ENCODE measurements at regions not wholly inside any gene's neighbourhood (a gene's known extent, or its start where the extent isn't known, plus 50 kb on each side); places are given as distances from the start of the nearest gene placed in this dataset.

GRCh38 chr1:79437540-79437939 lies 431.0 kb upstream of the ADGRL4 start:
- Mint-ChIP-seq H3K9me3 (no peaks in the 10 kb centered on the region), H3K27ac (no peak overlapping the region), H3K4me3 (no peak overlapping the region), H3K27me3 (ENCODE audit: insufficient read depth) (peaks cover 2% of the 10 kb centered on the region), H3K4me1 (ENCODE audit: low read depth) (no peaks in the 10 kb centered on the region), H3K36me3 (ENCODE audit: low read depth) (no peaks in the 10 kb centered on the region)
- DNase-seq, result no peak
- TF ChIP-seq, protein P1, sequence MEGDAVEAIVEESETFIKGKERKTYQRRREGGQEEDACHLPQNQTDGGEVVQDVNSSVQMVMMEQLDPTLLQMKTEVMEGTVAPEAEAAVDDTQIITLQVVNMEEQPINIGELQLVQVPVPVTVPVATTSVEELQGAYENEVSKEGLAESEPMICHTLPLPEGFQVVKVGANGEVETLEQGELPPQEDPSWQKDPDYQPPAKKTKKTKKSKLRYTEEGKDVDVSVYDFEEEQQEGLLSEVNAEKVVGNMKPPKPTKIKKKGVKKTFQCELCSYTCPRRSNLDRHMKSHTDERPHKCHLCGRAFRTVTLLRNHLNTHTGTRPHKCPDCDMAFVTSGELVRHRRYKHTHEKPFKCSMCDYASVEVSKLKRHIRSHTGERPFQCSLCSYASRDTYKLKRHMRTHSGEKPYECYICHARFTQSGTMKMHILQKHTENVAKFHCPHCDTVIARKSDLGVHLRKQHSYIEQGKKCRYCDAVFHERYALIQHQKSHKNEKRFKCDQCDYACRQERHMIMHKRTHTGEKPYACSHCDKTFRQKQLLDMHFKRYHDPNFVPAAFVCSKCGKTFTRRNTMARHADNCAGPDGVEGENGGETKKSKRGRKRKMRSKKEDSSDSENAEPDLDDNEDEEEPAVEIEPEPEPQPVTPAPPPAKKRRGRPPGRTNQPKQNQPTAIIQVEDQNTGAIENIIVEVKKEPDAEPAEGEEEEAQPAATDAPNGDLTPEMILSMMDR (IDR thresholded peaks at IDR 0.05), result no peak

- no peak for DNase-seq
- Mint-ChIP-seq H3K36me3 (ENCODE audit: low read depth) (no peaks in the 10 kb centered on the region), H3K4me1 (ENCODE audit: low read depth) (no peaks in the 10 kb centered on the region), H3K4me3 (no peak overlapping the region), H3K27ac (no peak overlapping the region), H3K27me3 (ENCODE audit: insufficient read depth) (no peaks in the 10 kb centered on the region; the same call in 1 of the 2 replicates), H3K9me3 (no peaks in the 10 kb centered on the region)
- TF ChIP-seq, protein P1 (IDR thresholded peaks at IDR 0.05), result no peak
Measured at GRCh38 chr1:79431340-79431739, 424.8 kb upstream of the ADGRL4 start.

GRCh38 chr1:79430437-79430836 lies 423.9 kb upstream of the ADGRL4 start:
- Mint-ChIP-seq H3K27ac (no peak overlapping the region), H3K27me3 (ENCODE audit: insufficient read depth) (no peaks in the 10 kb centered on the region; the same call in 1 of the 2 replicates), H3K9me3 (no peaks in the 10 kb centered on the region)

GRCh38 chr1:79422726-79423125 lies 416.2 kb upstream of the ADGRL4 start:
- H3K27ac Mint-ChIP-seq, result no peak overlapping the region
- H3K9me3 Mint-ChIP-seq, result no peaks in the 10 kb centered on the region
- H3K4me1 Mint-ChIP-seq (ENCODE audit: low read depth), result no peaks in the 10 kb centered on the region
- H3K27me3 Mint-ChIP-seq (ENCODE audit: insufficient read depth), result no peaks in the 10 kb centered on the region
- TF ChIP-seq, protein P1 (IDR thresholded peaks at IDR 0.05), result no peak
- no peak for DNase-seq
- no peak overlapping the region for H3K4me3 Mint-ChIP-seq
- no peaks in the 10 kb centered on the region for H3K36me3 Mint-ChIP-seq (ENCODE audit: low read depth)

More at GRCh38 chr1:79430437-79430836, 423.9 kb upstream of the ADGRL4 start:
- TF ChIP-seq, protein P1 (IDR thresholded peaks at IDR 0.05), result no peak
- H3K4me1 Mint-ChIP-seq (ENCODE audit: low read depth), result no peaks in the 10 kb centered on the region
- DNase-seq, result no peak
- H3K4me3 Mint-ChIP-seq, result no peak overlapping the region
- no peaks in the 10 kb centered on the region for H3K36me3 Mint-ChIP-seq (ENCODE audit: low read depth)

DNA sequence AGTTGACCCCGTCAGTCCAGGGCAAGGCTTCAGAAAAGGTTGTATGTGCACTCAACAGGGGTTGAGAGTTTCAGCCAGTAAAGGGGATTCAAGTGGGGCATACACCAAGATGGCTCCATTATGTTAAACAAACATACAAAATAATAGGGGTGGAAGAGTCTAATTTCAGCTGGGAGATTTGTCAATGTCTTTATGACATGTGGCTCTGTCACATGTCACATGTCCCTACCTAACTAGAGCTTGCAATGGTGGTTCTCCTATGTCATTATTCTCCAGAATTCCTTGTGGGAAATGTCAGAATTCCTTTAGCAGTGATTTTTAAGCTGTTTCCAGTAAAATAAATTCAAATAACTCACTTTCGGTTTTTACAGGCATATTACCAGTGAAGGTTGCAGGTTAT lies 392.0 kb upstream of the ADGRL4 start:
- no peak overlapping the region for H3K27ac Mint-ChIP-seq
- DNase-seq, result no peak
- no peaks in the 10 kb centered on the region for H3K4me1 Mint-ChIP-seq (ENCODE audit: low read depth)
- no peaks in the 10 kb centered on the region; the same call in 1 of the 2 replicates for H3K27me3 Mint-ChIP-seq (ENCODE audit: insufficient read depth)
- TF ChIP-seq, protein P1 (IDR thresholded peaks at IDR 0.05), result no peak
- no peaks in the 10 kb centered on the region for H3K36me3 Mint-ChIP-seq (ENCODE audit: low read depth)
- H3K4me3 Mint-ChIP-seq, result no peak overlapping the region
- no peaks in the 10 kb centered on the region for H3K9me3 Mint-ChIP-seq

DNA sequence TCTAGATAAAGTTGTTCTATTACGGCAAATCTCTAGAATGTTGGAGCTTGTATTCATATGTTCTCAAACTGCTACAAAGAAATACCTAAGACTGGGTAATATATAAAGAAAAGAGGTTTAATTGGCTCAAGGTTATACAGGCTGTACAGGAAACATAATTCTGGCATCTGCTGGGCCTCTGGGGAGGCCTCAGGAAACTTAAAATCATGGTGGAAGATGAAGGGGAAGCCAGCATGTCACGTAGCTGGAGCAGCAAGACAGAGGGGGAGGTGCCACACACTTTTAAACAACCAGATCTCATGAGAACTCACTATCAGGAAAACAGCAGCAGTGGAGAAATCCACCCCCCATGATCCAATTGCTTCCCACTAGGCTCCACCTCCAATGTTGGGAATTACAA lies 390.4 kb upstream of the ADGRL4 start:
- H3K27ac Mint-ChIP-seq, result no peak overlapping the region
- H3K27me3 Mint-ChIP-seq (ENCODE audit: insufficient read depth), result no peaks in the 10 kb centered on the region; the same call in 1 of the 2 replicates
- TF ChIP-seq, protein P1 (IDR thresholded peaks at IDR 0.05), result no peak

More for the DNA sequence above, 390.4 kb upstream of the ADGRL4 start:
- DNase-seq, result no peak
- Mint-ChIP-seq H3K9me3 (no peaks in the 10 kb centered on the region), H3K4me1 (ENCODE audit: low read depth) (no peaks in the 10 kb centered on the region), H3K4me3 (no peak overlapping the region), H3K36me3 (ENCODE audit: low read depth) (no peaks in the 10 kb centered on the region)

All from HFFc6 (cell line).